Activated CD4-positive, alpha-beta T cell treated with anti-CD3 and anti-CD28 coated beads for 48 hours (primary cell): ENCODE measurements at regions not wholly inside any gene's neighbourhood (a gene's known extent, or its start where the extent isn't known, plus 50 kb on each side); places are given as distances from the start of the nearest gene placed in this dataset.

Experiments
- DNase-seq: peaks from one replicate; pipeline ENCODE4 v3.0.0-alpha.2; 2020

GRCh38 chr2:157933160-157933920 lies 57.2 kb upstream of the ACVR1 start:
- DNase-seq, result no peak

- no peak for DNase-seq
Measured at GRCh38 chr2:157932480-157933159, 56.5 kb upstream of the ACVR1 start.

- no peak for DNase-seq
Measured at GRCh38 chr2:157931542-157931941, 55.4 kb upstream of the ACVR1 start.

- no peak for DNase-seq
Measured at GRCh38 chr2:157930728-157931127, 54.6 kb upstream of the ACVR1 start.

- DNase-seq, result no peak
Measured at GRCh38 chr2:157929871-157930667, 53.9 kb upstream of the ACVR1 start.

- DNase-seq, result no peak
Measured at GRCh38 chr2:157928372-157928771, 52.2 kb upstream of the ACVR1 start.

GRCh38 chr2:157927155-157927554 lies 51.0 kb upstream of the ACVR1 start:
- DNase-seq, result no peak
